Panc1 (cell line): ENCODE measurements at regions not wholly inside any gene's neighbourhood (a gene's known extent, or its start where the extent isn't known, plus 50 kb on each side); places are given as distances from the start of the nearest gene placed in this dataset.

Experiments
- CTCF ChIP-seq: fragments of 450-650 bp; IDR thresholded peaks from 2 replicates; pipeline ENCODE4 v1.5.1; 2017; ENCODE audit warnings: mild to moderate bottlenecking
- POLR2AphosphoS5 ChIP-seq: IDR thresholded peaks from 2 replicates; pipeline ENCODE4 v1.6.1; 2012; ENCODE audit warnings: mild to moderate bottlenecking, low read depth, low read length, moderate library complexity
- REST ChIP-seq, 2 experiments: IDR thresholded peaks; 2 replicates each; pipeline ENCODE4 v1.6.1; 2011 to 2012; ENCODE audit warnings: low read depth in 2 of 2, control low read depth in 1 of 2, low read length in 1 of 2, mild to moderate bottlenecking in 1 of 2, moderate library complexity in 1 of 2; ENCODE audit not compliant: insufficient read depth in 1 of 2
- SIN3A ChIP-seq: IDR thresholded peaks from 2 replicates; pipeline ENCODE4 v1.6.1; 2012; ENCODE audit warnings: low read depth, mild to moderate bottlenecking, low read length, moderate library complexity, borderline replicate concordance; ENCODE audit not compliant: insufficient read depth
- TCF7L2 ChIP-seq: IDR thresholded peaks from 2 replicates; pipeline ENCODE4 v1.6.1; 2011; ENCODE audit warnings: mild to moderate bottlenecking, low read depth, low read length, inconsistent platforms

GRCh38 chr7:113402005-113402404 lies 283.7 kb upstream of the SMIM30 start:
- TF ChIP-seq POLR2AphosphoS5 (no peak), CTCF (no peak), SIN3A (no peak), REST (IDR thresholded peaks at IDR 0.05; ENCODE audit: insufficient read depth in 1 of 2, low read depth in 2 of 2, low read length in 1 of 2) (no peak), TCF7L2 (no peak)
